GM18870 (cell line): ENCODE measurements at regions not wholly inside any gene's neighbourhood (a gene's known extent, or its start where the extent isn't known, plus 50 kb on each side); places are given as distances from the start of the nearest gene placed in this dataset.

ENCODE experiments used
- ATAC-seq: cut with Tn5 transposase; IDR thresholded peaks from one replicate; pipeline ENCODE4 v1.9.1; 2021; ENCODE audit warnings: moderate library complexity; ENCODE audit not compliant: unreplicated experiment

DNA sequence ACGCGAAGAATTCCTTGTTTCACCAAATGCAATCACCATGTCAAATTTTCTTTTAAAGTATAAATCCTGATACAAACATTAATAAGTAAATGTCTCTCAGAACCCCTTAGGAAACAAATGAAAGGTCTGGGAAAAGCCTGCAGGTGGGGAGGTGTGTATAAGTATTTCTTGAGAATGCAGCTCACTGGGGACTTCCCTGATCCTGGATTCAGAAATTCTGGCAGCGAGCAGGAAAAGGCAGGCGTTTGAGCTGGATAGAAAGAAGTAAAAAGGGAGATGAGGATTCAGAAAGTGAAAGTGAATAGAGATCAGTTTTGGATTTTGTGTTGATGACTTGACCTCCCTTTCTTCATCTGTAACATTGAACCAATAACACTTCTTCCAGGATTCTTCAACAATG, 68.3 kb upstream of the CTSC start:
- no peak for ATAC-seq

DNA sequence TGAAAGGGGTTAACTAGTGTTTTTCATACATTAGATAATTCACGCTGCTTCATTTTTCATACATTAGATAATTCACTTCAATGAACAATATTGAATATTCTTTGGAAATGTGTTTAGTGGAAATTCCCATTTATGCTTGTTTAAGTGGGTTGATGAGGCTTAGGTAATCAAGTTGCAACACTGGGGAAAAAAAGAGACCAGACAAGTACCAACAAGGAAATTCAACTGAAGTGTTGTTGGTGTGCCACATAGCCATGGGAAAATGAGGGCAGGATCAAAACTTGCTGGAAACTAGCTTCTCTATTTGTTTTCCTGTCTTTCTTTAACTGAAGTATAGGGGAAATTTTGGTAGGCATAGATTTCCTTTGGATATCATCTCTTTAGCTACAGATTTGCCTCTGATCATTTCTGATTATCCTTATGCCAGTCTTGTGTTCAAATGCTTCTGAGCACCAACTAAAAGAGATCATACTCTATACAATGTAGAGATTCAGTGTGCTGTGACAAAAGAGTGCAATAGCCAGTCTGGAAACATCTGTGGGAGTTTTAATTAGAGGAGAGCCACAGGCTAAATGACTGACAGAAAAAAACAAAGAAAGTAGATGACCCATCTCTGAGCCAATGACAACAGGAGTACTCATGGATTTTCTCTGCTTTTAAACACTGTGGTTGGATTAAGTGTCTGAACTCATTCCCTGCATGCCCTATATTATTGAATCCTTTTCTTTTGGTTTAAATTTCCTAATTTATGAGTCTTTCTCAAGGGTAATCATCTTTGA, 67.6 kb upstream of the CTSC start:
- ATAC-seq, result no peak

DNA sequence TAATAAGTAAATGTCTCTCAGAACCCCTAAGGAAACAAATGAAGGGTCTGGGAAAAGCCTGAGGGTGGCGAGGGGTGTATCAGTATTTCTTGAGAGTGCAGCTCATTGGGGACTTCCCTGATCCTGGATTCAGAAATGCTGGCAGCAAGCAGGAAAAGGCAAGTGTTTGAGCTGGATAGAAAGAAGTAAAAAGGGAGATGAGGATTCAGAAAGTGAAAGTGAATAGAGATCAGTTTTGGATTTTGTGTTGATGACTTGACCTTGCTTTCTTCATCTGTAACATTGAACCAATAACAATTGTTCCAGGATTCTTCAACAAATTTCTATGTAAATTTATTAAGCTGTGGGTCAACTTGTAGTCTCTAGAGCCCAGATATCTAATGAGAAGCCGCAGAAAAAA, 66.9 kb upstream of the CTSC start:
- ATAC-seq, result no peak

DNA sequence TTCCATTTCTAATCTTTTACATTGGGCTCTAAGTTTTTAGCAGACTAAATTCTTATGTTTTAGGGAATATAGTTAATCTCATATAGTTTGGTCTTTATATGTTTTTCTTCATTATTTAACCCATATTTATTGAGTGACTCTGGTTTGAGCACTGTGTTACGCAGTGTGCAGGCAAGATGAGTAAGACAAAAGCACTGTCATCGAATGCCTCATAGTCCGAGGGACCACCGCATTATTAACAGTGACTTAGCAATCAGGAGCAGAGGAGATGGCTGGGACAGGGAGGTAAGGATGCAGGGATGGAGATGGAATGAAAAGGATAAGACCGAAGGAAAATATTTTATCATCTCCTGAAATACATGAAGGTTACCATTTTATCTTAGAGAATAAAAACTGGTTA, 65.2 kb upstream of the CTSC start:
- ATAC-seq, result no peak

DNA sequence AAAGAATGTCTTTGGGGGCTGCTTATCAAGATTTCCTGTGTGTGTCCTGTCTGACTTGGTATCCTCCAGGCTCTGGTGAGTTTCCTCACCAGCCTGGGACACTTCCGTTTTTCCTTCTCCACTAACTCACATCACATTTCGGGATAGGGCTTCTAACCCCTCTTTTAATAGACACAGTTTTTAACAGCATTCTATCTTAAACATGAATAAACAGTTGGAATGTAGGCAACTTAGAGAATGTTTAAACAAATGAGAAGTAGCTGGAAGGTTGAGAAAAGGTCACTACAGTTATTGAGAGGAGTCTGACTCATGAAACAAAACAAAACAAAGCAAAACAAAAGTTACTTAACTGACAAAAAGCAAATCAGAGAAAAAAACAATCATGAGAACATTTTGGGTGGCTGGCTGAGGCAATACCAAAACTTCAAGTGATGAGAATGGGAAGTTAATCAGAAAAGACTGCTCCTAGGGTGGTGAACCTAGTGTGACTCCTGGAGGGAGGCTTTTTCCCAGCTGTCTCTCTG, 64.7 kb upstream of the CTSC start:
- ATAC-seq, result no peak

DNA sequence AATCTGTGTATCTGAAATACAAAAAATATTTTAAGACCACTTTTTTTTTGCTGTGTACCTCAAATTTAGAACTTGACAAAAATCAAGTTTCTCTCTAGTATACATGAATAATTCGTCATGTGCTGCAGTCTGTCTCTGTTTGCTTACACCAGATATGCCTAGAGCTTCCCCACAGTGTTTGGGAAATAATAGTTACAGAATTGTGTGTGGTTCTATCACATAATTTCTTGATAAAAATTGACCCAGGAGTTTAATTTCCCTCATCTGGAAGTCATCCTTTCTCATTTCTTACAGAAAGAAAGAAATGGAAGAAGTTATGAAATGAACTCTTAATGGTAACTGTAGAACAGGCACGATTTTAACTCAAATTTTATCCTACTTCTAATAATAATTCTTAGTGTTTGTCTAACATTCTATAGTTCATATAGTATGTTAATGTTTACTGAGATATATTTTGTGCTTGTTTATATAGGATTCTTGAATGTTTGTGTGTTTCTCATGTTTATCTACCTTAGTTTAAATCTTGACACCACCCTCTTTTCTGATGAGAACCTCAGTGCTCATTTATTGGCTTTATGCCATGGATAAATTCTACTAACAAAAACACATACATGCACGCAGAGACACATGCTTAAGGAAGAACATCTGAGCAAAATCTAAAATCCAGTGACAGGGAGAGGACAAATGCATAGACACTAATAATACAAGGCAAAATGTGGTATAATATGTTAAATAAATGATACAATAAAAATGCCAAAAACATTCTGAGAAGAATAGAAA, 61.4 kb upstream of the CTSC start:
- ATAC-seq, result no peak

DNA sequence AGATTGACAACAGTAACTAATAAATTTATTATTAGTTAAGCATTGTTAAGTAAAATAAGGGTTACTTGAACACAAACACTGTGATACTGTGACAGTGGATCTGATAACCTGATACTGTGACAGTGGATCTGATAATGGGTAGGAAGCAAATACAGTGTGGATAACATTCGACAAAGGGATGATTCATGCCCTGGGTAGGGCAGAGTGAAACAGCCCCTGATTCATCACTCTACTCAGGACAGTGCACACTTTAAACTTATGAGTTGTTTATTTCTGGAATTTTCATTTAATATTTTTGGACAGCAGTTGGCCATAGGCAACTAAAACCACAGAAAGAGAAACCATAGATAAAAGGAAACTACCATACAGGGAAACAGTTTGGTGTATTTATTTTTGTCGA, 60.8 kb upstream of the CTSC start:
- no peak for ATAC-seq

DNA sequence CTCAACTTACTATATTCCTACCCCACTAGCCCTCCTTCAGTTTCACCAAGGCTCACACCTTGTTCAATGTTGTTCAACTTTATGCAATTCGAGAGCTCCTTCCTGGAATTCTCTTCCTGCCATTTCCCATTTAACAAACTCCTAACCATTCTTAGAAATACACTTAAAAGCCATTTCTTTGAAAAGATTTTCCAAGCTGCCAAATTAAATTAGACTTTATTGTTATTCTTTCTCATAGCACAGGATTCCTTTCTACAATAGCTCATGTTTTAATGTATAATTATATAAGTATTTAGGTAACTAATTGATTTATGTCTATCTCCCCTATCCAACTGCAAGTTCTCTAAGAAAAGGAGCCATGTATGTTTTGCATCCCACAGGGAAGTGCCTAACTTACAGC, 52.7 kb upstream of the CTSC start:
- no peak for ATAC-seq

DNA sequence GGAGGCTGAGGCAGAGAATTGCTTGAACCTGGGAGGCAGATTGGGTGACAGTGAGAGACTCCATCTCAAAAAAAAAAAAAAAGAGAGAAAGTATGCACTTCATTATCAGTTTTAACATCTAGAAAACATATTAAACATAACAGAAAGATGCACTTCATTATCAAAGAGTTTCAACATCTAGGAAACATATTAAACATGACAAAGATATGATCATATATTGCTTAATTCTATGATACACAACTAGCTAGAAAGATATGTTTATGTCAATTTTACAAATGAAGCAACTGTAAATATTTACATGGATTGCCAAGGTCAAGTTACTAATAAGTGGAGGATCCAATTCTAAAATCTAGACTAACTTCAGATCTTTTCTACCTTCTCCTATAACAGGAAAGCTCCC, 50.4 kb upstream of the CTSC start:
- ATAC-seq, result no peak
